HG03575 (cell line): ENCODE measurements at regions not wholly inside any gene's neighbourhood (a gene's known extent, or its start where the extent isn't known, plus 50 kb on each side); places are given as distances from the start of the nearest gene placed in this dataset.

Source experiments
- ATAC-seq: cut with Tn5 transposase; IDR thresholded peaks from one replicate; pipeline ENCODE4 v1.9.1; 2021; ENCODE audit not compliant: unreplicated experiment, insufficient number of reproducible peaks, low FRiP score; ENCODE audit errors: extremely low read depth

DNA sequence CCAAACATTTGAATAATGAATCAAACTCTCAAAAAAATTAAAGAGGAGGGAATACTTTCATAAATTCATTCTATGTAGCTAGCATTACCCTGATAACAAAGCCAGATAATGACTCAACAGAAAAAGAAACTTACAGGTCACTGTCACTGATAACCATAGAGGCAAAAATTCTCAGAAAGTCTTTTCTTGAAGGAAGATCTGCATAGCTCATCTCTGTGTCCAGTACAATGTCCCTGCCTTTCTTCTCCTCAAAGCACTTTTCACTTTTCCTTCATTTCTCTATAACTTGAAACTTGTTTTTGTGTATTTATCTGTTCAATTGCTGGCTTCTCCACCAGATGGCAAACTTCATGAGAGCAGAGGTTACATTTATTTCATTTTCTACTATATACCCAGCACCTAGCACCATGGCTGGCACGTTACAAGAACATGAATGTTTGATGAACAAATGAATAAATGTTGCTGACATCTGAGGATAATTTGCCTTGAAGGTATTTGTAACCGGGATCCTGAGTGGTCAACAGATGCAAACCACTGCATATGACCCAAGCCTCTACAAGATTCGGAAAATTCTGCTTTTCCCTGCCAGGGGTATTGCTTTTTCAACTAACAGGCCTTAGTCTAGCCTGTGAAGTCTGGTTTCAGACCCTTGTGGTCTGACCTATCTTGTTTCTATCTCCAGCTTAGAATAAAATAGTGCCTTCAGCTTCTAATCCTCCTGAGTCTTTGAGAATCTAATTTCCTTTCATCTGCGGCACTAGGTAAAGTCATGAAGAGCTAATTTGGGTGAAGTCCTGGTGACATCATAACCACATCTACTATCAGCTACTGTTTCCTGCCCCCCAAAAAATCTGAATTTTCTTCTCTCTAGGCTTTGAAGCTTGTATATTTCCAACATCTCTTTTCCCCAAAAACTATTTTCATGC is 52.5 kb upstream of the ANTXR2 start:
- no peak for ATAC-seq

DNA sequence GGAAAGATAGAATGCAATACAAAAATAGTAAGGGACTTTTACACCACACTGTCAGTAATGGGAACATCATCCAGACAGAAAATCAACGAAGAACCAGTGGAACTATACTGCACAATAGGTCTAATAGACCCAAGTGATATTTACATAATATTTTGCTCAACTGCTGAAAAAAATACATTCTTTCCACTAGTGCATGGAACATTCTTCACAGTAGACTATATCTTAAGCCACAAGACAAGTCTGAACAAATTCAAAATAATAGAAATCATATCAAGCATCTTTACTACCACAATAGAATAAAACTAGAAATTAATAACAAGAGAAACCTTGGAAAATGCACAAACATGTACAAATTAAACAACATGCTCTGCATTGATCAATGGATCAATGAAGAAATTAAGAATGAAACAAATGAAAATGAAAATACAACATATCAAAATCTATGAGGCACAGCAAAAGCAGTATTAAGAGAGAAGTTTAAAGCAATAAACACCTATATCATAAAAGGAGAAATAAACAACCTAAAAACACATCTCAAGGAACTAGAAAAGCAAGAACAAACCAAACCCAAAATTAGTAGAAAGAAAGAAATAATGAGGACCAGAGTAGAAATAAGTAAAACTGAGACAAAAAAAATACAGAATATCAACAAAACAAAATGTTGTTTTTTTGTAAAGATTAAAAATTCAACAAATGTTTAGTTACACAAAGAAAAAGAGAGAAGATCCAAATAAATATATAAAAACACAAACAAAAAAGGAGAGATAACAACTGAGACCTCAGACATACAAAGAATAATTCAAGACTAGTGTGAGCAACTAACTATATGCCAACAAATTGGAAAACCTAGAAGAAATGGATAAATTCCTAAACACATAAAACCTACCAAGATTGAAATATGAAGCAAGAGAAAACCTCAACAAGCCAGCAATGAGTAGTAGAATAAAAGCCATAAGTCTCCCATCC is 51.5 kb upstream of the ANTXR2 start:
- no peak for ATAC-seq
